ENCODE measurements at regions not wholly inside any gene's neighbourhood (a gene's known extent, or its start where the extent isn't known, plus 50 kb on each side); places are given as distances from the start of the nearest gene placed in this dataset.

DNA sequence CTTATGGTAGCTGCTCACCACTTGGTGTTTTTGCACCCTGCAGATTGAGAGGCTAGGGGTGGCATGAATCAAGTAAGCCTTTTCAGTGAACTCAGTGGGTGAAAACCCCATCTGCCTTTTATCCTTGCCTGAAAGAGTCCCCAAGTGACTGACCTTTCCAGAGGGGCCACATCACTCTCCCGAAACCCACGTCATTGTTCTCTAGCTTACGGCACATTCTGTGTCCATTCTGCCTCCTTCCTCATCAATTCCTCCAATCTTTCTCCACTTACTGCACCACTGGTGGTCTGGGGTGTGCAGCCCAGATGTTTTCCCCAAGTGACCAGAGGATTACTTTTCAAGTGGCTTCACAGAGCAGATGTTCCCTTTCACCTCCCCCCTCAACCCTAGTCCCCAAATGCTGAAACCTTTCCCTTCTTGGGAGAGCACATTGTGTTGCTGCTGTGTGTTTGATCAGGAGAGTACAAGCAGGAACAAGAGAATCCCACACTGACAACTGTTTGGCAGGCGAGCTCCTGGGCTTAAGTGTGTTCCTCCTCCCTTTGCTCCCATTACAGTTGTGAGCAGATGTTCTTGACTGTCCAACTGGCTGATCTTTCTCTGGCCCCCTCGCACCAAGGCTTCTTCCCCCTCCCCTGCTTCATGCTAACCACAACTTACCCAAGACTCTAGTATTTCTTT is 138.0 kb upstream of the IGF1 start:
- DNase-seq, result no peak
- intact Hi-C loops (cut with DNase I), result no loop called here
- peak in 1 of 2 donors; percentile 23 for ATAC-seq

DNA sequence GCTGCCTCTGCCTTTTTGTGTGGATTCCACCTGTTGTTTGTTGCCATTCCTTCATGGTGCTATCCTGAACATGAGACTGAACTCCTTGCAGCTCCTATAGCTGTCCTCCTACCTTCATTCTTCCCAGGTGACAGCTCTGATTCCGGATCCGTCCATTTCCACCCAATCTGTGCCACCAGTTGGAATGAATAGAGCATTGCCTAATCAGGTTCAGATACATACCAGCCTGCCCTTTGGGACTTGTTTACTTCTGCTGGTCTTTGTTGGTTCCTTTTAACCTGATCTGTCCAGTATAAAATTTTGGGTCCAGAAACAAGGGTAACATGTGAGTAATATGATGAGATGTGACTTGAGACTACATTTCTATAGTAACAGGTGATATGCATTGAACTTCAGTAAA is 136.3 kb upstream of the IGF1 start:
- intact Hi-C loops (cut with DNase I), result no loop called here
- no peak for DNase-seq
- ATAC-seq, result no peak

DNA sequence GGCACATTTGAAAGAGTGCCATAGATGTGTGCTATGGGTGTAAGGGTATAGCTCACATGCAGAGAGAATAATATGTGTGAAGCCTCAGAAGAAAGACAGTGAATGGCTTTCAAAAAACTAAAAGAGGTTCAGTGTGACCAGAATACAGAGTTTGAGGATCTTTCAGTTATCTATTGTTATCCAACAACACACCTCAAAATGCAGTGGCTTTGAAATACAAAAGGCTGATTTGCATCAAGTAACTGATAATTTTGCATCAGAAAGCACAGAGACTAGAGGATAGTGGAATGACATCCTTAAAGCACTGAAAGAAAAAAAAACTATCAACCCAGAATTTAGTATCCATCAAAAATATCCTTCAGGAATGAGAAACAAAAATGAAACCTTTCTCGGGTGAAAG is 131.6 kb upstream of the IGF1 start:
- intact Hi-C loops (cut with DNase I), result no loop called here
- DNase-seq, result no peak
- ATAC-seq, result no peak

DNA sequence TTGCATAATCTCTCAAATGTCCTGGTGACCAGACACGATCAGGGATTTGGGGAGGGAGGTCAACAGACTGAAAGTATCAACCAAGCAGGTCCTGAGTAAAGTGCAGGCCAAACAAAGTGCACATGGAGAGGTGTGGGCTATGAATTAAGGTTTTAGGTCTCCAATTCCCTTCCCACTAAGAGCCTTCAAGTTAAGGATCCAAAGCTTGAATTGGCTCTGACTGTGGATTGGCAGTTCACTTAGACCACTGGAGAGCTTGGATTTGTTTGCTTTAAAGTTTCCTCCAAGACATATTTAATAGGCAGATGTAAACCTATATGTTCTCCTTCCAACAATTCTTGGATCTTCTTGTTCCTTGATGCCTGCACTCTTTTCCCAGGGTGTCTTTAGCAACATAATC is 129.6 kb upstream of the IGF1 start:
- intact Hi-C loops (cut with DNase I), result no loop called here
- DNase-seq (no peak), ATAC-seq (no peak)

DNA sequence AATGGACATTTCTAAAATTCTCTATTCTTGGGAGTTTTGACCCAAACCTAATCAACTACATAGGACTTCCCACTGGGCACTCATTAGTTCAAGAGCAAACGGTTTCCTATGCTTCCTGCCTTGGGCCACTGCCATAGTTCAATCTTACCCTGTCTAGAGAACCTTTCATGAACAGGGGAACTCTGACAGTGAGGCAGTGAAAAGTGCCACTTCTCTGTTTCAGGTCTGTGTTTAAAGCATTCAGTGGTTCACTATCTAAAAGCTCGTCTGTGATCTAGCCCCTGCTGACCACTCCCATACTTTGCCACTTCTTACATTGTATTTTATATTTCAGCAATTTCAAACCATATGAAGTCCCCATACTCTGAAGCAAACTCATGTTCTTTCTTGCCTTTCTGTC is 122.7 kb upstream of the IGF1 start:
- intact Hi-C loops (cut with DNase I), result no loop called here
- no peak for ATAC-seq
- no peak for DNase-seq

DNA sequence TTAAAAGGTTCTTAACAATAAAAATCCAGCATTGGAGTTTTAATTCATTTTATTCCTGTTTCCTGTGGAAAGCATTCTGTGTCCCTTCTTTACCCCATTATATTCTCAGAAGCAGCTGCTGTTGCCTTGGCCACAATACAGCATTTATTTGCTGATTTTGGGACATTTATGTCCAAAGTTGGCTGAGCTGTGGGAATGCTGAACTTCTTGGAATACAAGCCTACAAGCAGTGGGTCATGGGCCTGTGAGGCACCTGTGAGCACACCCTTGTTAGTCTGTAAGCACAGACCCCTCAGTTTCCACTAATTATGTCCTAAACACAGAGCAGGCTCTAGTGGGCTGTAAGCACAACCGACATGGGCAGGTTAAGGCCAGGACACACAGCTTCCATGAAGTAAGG is 122.2 kb upstream of the IGF1 start:
- intact Hi-C loops (cut with DNase I), result no loop called here
- DNase-seq (no peak), ATAC-seq (peak in 1 of 2 donors; percentile 44)

DNA sequence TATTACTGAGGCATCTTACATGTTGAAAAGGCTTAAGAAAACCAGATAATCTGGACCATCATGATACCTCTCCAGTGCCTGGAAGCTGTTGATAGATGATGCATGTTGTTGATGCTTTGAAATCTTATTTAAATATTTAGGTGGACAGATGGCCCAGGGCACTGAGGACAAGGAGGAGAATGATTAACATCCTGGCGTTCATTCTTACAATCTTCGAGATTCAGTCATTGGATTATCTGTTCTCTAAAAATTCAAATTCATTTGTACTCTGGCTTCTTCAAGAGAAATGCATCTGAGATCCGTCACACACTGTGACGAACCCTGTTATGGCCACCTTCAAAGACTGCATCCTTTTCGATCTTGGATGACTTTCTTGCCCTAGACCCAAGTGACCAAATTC is 121.3 kb upstream of the IGF1 start:
- no peak for DNase-seq
- no peak for ATAC-seq
- intact Hi-C loops (cut with DNase I), result no loop called here

DNA sequence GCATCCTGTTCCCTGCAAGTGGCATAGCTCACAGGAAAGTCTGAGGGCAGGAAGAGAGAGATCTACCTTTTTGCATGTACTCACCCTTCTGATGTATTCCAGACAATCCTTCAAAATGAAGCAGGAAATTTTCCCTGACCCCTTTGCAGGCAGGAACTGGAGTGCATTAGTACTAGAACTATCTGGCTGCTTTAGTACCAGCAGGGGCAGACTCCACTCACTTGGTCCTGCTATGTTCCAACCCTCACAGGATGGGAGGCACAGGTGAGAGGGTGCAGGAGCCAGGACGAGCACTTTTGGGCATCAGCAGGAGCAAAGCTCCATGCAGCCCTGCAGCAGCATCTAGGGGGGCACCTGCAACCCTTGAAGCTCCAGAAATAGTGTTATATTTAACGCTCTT is 116.3 kb upstream of the IGF1 start:
- intact Hi-C loops (cut with DNase I), result no loop called here
- ATAC-seq (no peak), DNase-seq (no peak)

DNA sequence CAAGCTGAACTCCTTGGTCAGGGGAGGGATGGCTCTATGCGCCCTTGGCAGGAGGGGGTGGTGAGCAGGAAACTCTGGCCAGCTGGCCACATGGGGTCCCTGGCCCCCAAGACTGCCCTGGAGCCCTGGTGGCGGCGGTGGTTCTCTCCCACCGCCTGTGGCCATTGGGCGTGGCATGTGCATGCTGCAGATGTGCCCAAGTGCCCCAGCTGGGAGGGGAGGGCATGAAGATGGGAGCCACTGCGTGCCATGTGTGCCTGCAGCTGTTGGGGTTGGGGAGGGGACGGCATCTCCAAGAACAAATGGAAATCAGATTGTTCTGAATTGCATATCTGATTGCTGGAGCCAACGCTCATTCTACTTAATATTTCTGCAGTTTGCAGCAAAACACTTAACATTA is 115.7 kb upstream of the IGF1 start:
- DNase-seq (no peak), ATAC-seq (no peak)
- intact Hi-C loops (cut with DNase I), result no loop called here

DNA sequence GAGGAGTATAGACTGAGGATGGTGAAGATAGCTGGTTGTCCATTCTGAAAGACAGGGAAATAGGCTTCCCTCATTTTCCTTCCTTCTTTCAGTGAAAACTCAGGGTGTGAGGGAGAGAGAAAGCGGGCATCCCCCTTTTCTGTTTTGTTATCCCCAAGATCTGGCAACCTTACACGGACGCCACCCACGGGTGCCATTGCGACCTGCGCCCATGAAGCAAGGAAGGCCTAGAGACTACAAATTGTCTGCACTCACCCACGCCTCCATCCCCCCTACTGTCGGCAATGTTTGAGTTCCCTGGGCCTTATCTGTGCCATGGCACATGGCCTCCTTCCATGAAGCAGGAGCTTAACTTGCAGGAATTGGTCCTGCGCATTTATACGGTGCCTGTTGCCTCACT is 115.0 kb upstream of the IGF1 start:
- ATAC-seq (no peak), DNase-seq (no peak)
- intact Hi-C loops (cut with DNase I), result no loop called here

DNA sequence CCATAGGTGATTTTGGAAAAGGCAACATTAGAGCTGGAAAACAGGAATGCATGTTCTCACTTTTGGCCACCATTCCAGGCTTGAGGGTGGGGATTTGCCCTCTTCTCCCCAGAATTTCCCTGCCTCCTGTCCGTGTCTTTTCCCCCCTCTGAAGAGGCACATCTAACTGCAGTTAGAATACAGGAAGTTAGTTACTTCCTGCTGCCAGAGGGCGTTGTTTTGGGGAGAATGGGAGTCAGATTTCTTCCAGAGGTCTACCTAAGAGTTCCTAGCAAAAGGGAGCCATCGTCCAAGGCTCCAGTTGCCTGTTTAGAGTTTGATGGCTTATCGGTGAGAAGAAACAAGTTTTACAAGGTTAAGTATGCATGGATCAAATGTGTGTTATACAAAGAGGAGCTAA is 112.8 kb upstream of the IGF1 start:
- ATAC-seq, result no peak
- DNase-seq, result no peak
- intact Hi-C loops (cut with DNase I), result no loop called here

DNA sequence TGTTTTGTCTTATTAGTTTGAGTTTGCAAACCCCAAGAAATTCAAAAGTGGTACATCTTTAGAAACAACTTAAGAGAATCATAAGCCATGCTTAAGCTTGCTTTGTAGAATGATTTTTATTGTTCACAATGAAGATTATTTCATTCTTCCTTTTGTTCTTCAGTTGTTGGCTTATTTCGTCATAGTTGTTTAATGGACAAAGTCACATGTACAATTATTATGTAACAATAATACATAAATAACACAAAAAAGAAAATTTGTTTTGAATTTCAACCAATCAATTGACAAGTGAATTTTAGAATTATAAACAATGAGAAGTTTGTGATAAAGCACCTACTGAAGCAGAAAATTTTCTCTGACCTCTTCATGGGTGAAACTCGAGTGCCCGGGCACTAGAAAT is 111.8 kb upstream of the IGF1 start:
- DNase-seq (no peak), ATAC-seq (no peak)
- intact Hi-C loops (cut with DNase I), result no loop called here

DNA sequence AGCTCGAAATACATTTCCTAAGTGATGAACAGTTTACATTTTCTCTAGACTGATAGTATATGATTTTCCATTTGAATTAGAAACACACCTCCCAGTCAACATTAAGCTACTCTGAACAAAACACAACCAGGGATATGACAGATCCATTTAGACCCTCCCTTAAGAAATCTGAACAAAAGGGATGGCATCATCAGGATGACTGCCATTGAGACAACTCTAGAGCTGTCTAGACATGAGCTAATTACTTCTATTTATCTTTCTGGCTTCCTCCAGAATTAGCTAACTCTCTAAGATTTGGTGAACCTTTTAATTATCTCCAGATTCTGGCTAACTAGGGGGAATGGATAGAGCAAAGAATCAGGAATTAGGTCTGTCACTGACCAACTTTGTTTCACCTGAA is 92.9 kb upstream of the IGF1 start:
- DNase-seq (no peak), ATAC-seq (peak in 1 of 2 donors; percentile 19)
- intact Hi-C loops (cut with DNase I), result no loop called here

DNA sequence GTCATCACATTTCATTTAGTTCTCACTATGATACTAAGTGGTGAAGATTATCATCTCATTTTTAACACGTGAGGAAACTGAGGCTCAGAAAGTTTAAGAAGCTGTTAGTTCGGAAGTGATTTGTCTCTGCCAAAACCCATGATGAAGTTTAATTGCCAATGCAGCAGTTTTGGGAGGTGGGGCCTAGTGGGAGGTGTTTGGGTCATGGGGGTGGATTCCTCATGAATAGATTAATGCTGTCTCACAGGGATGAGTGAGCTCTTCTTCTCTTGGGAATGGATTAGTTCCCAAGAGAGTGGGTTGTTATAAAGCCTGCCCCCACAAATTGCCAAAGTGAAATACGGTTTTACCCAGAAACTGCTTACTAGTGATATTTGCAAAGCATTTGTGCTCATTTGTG is 91.5 kb upstream of the IGF1 start:
- ATAC-seq (no peak), DNase-seq (no peak)
- intact Hi-C loops (cut with DNase I), result no loop called here

DNA sequence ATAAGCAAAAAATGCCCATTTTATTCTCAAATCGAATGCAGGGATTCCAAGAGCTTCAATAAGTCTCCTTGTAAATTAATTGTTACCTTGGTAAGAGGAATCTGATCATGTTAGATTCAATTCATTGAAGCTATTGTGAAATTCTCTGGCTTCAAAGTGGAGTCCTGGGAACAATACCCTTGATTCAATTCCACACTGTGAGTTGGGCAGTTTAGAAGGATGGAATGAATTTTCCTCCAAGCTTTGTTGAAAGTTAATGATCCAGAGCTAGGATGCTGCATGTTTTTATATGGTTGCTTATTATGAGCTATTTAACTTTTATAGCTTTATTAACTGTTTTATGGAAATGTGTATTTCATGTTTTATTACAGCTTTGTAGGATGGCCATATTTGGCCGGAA is 89.9 kb upstream of the IGF1 start:
- ATAC-seq, result no peak
- intact Hi-C loops (cut with DNase I), result no loop called here
- no peak for DNase-seq

DNA sequence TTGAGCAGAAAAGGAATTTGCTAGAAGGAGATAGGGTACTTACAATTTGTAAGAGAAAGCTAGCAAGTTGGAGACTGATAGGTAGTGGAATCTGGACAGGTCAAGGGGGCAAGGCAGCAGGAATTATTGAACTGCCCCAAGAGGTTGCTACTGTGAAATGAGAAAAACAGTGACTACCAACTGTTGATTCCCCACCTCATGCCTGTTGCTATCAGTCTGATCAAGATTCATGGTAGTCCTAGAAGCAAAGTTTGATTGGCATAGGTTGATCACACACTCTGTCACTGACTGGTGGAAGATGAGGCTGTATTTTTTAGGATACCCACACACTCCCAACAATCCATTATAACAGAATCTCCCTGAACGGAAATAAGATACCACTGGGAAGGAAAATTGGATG is 89.4 kb upstream of the IGF1 start:
- DNase-seq (no peak), ATAC-seq (no peak)
- intact Hi-C loops (cut with DNase I), result no loop called here

DNA sequence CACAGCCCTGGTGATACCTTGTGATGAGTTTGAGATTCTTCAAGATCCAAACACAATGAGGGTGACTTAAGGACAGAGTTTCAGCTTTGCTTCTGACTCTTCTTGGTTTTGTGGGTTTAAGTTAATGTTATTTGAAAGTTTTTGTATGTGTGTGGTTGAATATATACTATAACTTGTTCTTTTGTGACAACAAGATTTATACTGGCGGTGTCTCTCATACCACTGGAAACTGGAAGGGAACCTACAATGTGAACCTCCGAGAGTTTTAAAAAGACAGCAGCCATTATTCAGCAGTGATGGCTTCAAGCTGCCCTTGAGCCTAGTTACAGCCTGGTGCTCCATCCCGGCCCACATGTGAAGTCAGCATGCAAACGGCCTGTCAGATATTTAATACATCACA is 87.9 kb upstream of the IGF1 start:
- ATAC-seq, result no peak
- DNase-seq, result no peak
- intact Hi-C loops (cut with DNase I), result no loop called here

DNA sequence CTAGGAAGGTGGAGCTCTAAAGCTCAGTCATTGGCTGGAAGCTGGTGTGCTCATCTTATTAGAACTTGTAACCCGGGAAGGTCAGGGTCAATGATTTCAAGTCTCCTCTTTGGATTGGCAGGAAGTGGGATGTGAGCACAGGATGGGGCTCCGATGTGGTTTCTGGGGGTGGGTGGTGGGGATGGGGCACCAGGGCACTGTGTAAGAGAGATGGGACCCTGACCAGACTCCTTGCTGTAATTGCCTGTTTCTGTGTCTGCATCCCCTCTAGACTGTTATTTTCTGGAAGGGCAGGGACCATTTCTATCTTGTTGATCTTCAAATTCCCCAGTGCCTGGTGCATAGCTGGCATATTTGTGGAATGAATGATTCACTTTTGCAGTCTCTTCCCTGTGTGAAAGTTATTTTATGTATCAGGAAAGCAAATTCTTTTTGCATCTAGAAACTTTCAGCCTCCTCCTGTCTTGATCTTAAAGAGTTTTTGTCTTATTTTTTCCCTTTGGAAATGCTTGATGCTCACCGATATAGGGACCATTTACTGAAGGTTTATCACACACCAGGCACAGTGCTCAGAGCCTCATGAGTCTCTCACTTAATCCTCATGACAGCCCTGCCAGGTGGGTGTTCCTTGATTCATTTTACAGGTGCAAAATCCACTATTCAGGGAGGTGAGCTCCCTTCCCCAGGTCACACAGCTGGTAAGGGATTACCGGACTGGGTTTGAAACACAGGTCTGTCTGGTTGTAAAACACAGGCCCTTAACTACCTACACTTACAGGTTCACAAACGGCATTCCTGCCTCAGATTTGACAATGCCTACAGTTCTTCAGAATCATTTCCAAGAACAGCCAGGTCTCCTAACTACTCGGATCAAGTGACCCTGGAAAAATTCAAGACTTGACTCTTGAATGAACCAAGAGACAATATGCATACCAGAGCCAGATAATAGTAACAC is 86.9 kb upstream of the IGF1 start:
- DNase-seq (no peak), ATAC-seq (no peak)

DNA sequence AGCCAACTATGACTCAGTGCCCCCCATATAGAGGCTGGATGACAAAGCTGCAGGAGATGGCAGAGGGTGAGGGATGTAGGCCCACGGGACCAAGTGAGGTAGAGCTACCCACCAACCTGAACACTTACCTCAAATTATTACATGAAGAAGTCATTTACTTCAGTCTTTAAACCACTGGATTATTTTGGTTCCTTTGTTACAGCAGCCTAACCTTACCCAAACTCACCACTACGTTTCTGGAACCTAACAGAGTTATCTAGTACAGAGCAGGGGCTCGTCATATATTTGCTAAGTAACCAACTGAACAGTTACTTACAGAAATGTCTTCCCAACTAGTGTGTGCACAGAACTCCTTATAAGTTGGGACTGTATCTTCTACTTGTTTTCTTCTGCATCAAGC is 85.2 kb upstream of the IGF1 start:
- intact Hi-C loops (cut with DNase I), result no loop called here
- DNase-seq (no peak), ATAC-seq (no peak)

More for the DNA sequence above, 86.9 kb upstream of the IGF1 start:
- intact Hi-C loops (cut with DNase I), result no loop called here

DNA sequence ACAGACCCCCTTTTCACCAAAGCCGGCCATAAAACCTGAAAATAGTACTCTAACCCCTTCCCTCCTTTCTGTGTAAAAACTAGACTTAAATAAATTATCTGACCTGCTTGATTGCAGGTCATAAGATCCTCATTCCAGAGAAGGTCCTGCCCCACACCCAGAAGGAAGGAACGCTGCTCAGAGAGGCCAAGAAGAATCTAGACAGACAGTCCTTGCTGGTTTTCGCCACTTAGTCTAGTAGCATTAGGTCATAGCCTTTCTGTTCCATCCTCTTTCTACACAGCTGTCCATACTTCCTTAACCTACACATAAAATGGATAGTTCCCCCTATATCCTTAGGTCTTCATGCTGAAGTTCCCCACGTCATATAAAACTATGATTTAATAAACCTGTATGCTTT is 83.7 kb upstream of the IGF1 start:
- intact Hi-C loops (cut with DNase I), result no loop called here
- DNase-seq (no peak), ATAC-seq (no peak)

DNA sequence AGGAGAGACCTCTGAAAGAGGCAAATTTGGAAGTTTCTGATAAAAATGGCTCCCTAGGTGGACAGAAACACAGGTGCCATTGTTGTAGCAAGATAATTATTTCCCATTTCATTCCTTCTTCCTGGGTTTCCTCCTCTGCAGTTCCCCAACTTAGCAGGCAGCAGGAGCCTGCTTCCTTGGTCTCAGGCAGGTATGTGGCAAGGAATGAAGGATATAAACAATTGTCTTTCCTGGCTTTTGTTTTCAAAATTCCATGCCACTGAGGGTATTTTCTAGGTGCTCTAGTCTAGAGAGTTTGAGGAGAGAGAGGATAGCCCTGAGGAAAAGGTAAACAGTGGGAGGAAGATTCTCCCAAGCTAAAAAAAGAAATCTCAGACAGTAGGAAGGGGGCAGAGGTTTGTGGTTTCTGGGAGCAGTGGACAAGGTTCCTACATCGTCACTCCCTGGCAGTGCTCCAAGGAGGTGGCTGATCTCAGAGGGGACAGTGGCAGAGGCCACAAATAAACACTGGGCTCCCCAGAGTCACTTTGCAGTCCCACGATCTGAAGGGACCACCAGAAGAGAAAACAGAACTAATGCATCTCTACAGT is 82.6 kb upstream of the IGF1 start:
- no peak for ATAC-seq
- DNase-seq, result no peak
- intact Hi-C loops (cut with DNase I), result no loop called here

Measured in left cardiac atrium (tissue), 4 donors.